Calu3 (cell line): ENCODE measurements at regions not wholly inside any gene's neighbourhood (a gene's known extent, or its start where the extent isn't known, plus 50 kb on each side); places are given as distances from the start of the nearest gene placed in this dataset.

Source experiments
- BruUV-seq: library from RNA; stranded (reverse); fragments of 400-500 nt; replicated peaks from 2 replicates; lab custom pipeline; 2021; lab: Mats Ljungman, UMichigan
- CTCF ChIA-PET: fragments of 300-600 bp; sonication (Branson Sonifier 250); formaldehyde crosslinking; loops from one replicate; lab custom pipeline; 2022; ENCODE audit warnings: antibody characterized with exemption; lab: Charles Lee
- DNase-seq: peaks from one replicate; pipeline ENCODE4 v3.0.0; 2022
- H3K27ac Mint-ChIP-seq: one replicate; pipeline ENCODE4 v1.8.0; 2022; ENCODE audit warnings: mixed read lengths; ENCODE audit not compliant: unreplicated experiment
- H3K27me3 Mint-ChIP-seq: one replicate; pipeline ENCODE4 v1.8.0; 2022; ENCODE audit warnings: mixed read lengths; ENCODE audit not compliant: unreplicated experiment
- H3K36me3 Mint-ChIP-seq: one replicate; pipeline ENCODE4 v1.8.0; 2022; ENCODE audit warnings: mild to moderate bottlenecking, moderate library complexity, mixed read lengths; ENCODE audit not compliant: insufficient read depth, unreplicated experiment
- H3K4me1 Mint-ChIP-seq: one replicate; pipeline ENCODE4 v1.8.0; 2022; ENCODE audit warnings: mild to moderate bottlenecking, low read depth, mixed read lengths; ENCODE audit not compliant: unreplicated experiment
- H3K4me3 Mint-ChIP-seq: one replicate; pipeline ENCODE4 v1.8.0; 2022; ENCODE audit warnings: mild to moderate bottlenecking, low read depth, moderate library complexity, mixed read lengths; ENCODE audit not compliant: unreplicated experiment
- H3K9me3 Mint-ChIP-seq: one replicate; pipeline ENCODE4 v1.8.0; 2022; ENCODE audit warnings: low read depth, mixed read lengths; ENCODE audit not compliant: unreplicated experiment
- CTCF ChIP-seq: fragments of 200-600 bp; IDR thresholded peaks from one replicate; pipeline ENCODE4 v1.8.0; 2022; ENCODE audit warnings: antibody characterized with exemption; ENCODE audit not compliant: unreplicated experiment
- intact Hi-C: fragments of 100-400 bp; cut with micrococcal nuclease; formaldehyde crosslinking; loops from one replicate; pipeline ENCODE4 v1.10.0; 2022; ENCODE audit not compliant: unreplicated experiment

GRCh38 chr14:26319139-26319864 is 278.5 kb downstream of the NOVA1 start:
- Mint-ChIP-seq H3K36me3 (no peaks in the 10 kb centered on the region), H3K27ac (no peak overlapping the region), H3K9me3 (peaks cover 3% of the 10 kb centered on the region), H3K4me3 (no peak overlapping the region), H3K27me3 (no peaks in the 10 kb centered on the region), H3K4me1 (no peaks in the 10 kb centered on the region)
- BruUV-seq = no TSS peak
- intact Hi-C loops = no loop called here
- DNase-seq = no peak
- CTCF ChIA-PET = no interaction called here
- TF ChIP-seq CTCF = no peak

- no peak overlapping the region for H3K4me3 Mint-ChIP-seq
- no peaks in the 10 kb centered on the region for H3K36me3 Mint-ChIP-seq
- BruUV-seq = no TSS peak
- H3K27me3 Mint-ChIP-seq = no peaks in the 10 kb centered on the region
- intact Hi-C loops = no loop called here
- CTCF ChIA-PET = no interaction called here
- no peaks in the 10 kb centered on the region for H3K4me1 Mint-ChIP-seq
- no peak for TF ChIP-seq CTCF
- DNase-seq = no peak
- H3K9me3 Mint-ChIP-seq = peaks cover 5% of the 10 kb centered on the region
- H3K27ac Mint-ChIP-seq = no peak overlapping the region
These were observed 293.8 kb downstream of the NOVA1 start for GRCh38 chr14:26304056-26304455.

GRCh38 chr14:26293909-26294308 is 303.9 kb downstream of the NOVA1 start:
- BruUV-seq = no TSS peak
- Mint-ChIP-seq H3K36me3 (no peaks in the 10 kb centered on the region), H3K27ac (no peak overlapping the region), H3K4me3 (no peak overlapping the region), H3K27me3 (no peaks in the 10 kb centered on the region), H3K9me3 (peaks cover 13% of the 10 kb centered on the region), H3K4me1 (no peaks in the 10 kb centered on the region)
- CTCF ChIA-PET = no interaction called here
- intact Hi-C loops = no loop called here
- DNase-seq = no peak
- no peak for TF ChIP-seq CTCF

- Mint-ChIP-seq H3K4me3 (no peak overlapping the region), H3K36me3 (no peaks in the 10 kb centered on the region), H3K27me3 (no peaks in the 10 kb centered on the region), H3K9me3 (peaks cover 13% of the 10 kb centered on the region), H3K27ac (no peak overlapping the region), H3K4me1 (no peaks in the 10 kb centered on the region)
- TF ChIP-seq CTCF = no peak
- CTCF ChIA-PET = no interaction called here
- no TSS peak for BruUV-seq
- no peak for DNase-seq
- intact Hi-C loops = no loop called here
These were observed 307.8 kb downstream of the NOVA1 start for GRCh38 chr14:26289891-26290486.
